WTC11 (cell line): ENCODE measurements at regions not wholly inside any gene's neighbourhood (a gene's known extent, or its start where the extent isn't known, plus 50 kb on each side); places are given as distances from the start of the nearest gene placed in this dataset.

Experiments
- ATAC-seq: fragments of 200-7000 bp; cut with Tn5 transposase; 2 replicates; pipeline ENCODE4 v1.10.0; 2021; ENCODE audit warnings: mild to moderate bottlenecking, moderate library complexity
- CTCF ChIA-PET: fragments of 300-600 bp; sonication (Branson Sonifier 250); formaldehyde crosslinking; loops from one replicate; lab custom pipeline; 2021; ENCODE audit warnings: antibody characterized with exemption; lab: Charles Lee
- POLR2A ChIA-PET: fragments of 350-600 bp; sonication (Branson Sonifier 250); formaldehyde crosslinking; loops from one replicate; lab custom pipeline; 2021; ENCODE audit warnings: antibody characterized with exemption; lab: Charles Lee
- DNase-seq: peaks from one replicate; pipeline ENCODE4 v3.0.0; 2021; ENCODE audit warnings: low spot score
- H3K27ac Mint-ChIP-seq: 2 replicates; pipeline ENCODE4 v1.8.0; 2021; ENCODE audit warnings: mixed read lengths
- H3K27me3 Mint-ChIP-seq: 2 replicates; pipeline ENCODE4 v1.8.0; 2021; ENCODE audit warnings: low read depth, mild to moderate bottlenecking, moderate library complexity, mixed read lengths
- H3K36me3 Mint-ChIP-seq: 2 replicates; pipeline ENCODE4 v1.8.0; 2021; ENCODE audit warnings: mixed read lengths
- H3K4me1 Mint-ChIP-seq: 2 replicates; pipeline ENCODE4 v1.8.0; 2022; ENCODE audit warnings: mixed read lengths
- H3K4me3 Mint-ChIP-seq: 2 replicates; pipeline ENCODE4 v1.8.0; 2021; ENCODE audit warnings: mild to moderate bottlenecking, moderate library complexity, mixed read lengths
- H3K9me3 Mint-ChIP-seq: 2 replicates; pipeline ENCODE4 v1.8.0; 2021; ENCODE audit warnings: mixed read lengths
- ATF1 ChIP-seq: sonication (generic); formaldehyde crosslinking; IDR thresholded peaks from 2 replicates; pipeline ENCODE4 v1.8.1; 2023; ENCODE audit warnings: mild to moderate bottlenecking, moderate library complexity, missing genetic modification reagents
- CREB1 ChIP-seq: sonication (generic); formaldehyde crosslinking; IDR thresholded peaks from 2 replicates; pipeline ENCODE4 v1.8.0; 2023; ENCODE audit warnings: mild to moderate bottlenecking, missing genetic modification reagents
- FOXK1 ChIP-seq: sonication (generic); formaldehyde crosslinking; IDR thresholded peaks from 2 replicates; pipeline ENCODE4 v1.8.0; 2022; ENCODE audit warnings: mild to moderate bottlenecking, moderate library complexity, missing genetic modification reagents
- GABPB1 ChIP-seq: sonication (generic); formaldehyde crosslinking; IDR thresholded peaks from 2 replicates; pipeline ENCODE4 v1.8.1; 2023; ENCODE audit warnings: mild to moderate bottlenecking, missing genetic modification reagents
- MAX ChIP-seq: sonication (generic); formaldehyde crosslinking; IDR thresholded peaks from 2 replicates; pipeline ENCODE4 v1.8.0; 2022; ENCODE audit warnings: mild to moderate bottlenecking, missing genetic modification reagents
- MLX ChIP-seq: sonication (generic); formaldehyde crosslinking; IDR thresholded peaks from 2 replicates; pipeline ENCODE4 v1.8.1; 2023; ENCODE audit warnings: mild to moderate bottlenecking, missing genetic modification reagents, moderate library complexity
- NR1H2 ChIP-seq: sonication (generic); formaldehyde crosslinking; IDR thresholded peaks from 2 replicates; pipeline ENCODE4 v1.9.0; 2021; ENCODE audit warnings: mild to moderate bottlenecking, moderate library complexity, missing genetic modification reagents
- PRRX2 ChIP-seq: fragments of 250-450 bp; sonication (Bioruptor Pico); IDR thresholded peaks from 2 replicates; pipeline ENCODE4 v1.8.0; 2021; ENCODE audit warnings: mild to moderate bottlenecking
- SMAD4 ChIP-seq: sonication (generic); formaldehyde crosslinking; IDR thresholded peaks from 2 replicates; pipeline ENCODE4 v1.8.0; 2022; ENCODE audit warnings: mild to moderate bottlenecking, missing genetic modification reagents
- SOX15 ChIP-seq: fragments of 250-450 bp; sonication (Bioruptor Pico); IDR thresholded peaks from 2 replicates; pipeline ENCODE4 v1.9.0; 2021; ENCODE audit warnings: mild to moderate bottlenecking
- SP1 ChIP-seq: sonication (generic); formaldehyde crosslinking; conservative IDR thresholded peaks from 2 replicates; pipeline ENCODE4 v1.8.1; 2022; ENCODE audit warnings: missing genetic modification reagents
- TCF7 ChIP-seq: sonication (generic); formaldehyde crosslinking; IDR thresholded peaks from 2 replicates; pipeline ENCODE4 v1.8.0; 2022; ENCODE audit warnings: mild to moderate bottlenecking, low read depth, missing genetic modification reagents, moderate library complexity
- TEAD4 ChIP-seq: sonication (generic); formaldehyde crosslinking; IDR thresholded peaks from 2 replicates; pipeline ENCODE4 v1.8.0; 2022; ENCODE audit warnings: mild to moderate bottlenecking, missing genetic modification reagents
- TP53 ChIP-seq: sonication (generic); formaldehyde crosslinking; IDR thresholded peaks from 2 replicates; pipeline ENCODE4 v1.8.1; 2023; ENCODE audit warnings: mild to moderate bottlenecking, missing genetic modification reagents
- ZNF317 ChIP-seq: sonication (generic); formaldehyde crosslinking; IDR thresholded peaks from 2 replicates; pipeline ENCODE4 v1.8.1; 2023; ENCODE audit warnings: low read depth, mild to moderate bottlenecking, moderate library complexity, missing genetic modification reagents, borderline replicate concordance
- TF ChIP-seq, protein P1 (sequence below): fragments of 250-450 bp; sonication (Bioruptor Pico); IDR thresholded peaks from 2 replicates; pipeline ENCODE4 v1.9.0; 2021; ENCODE audit warnings: mild to moderate bottlenecking
- TF ChIP-seq, protein P2 (sequence below): sonication (generic); formaldehyde crosslinking; IDR thresholded peaks from 2 replicates; pipeline ENCODE4 v1.8.1; 2022; ENCODE audit warnings: missing genetic modification reagents, borderline replicate concordance
- TF ChIP-seq, protein P3 (sequence below): sonication (generic); formaldehyde crosslinking; IDR thresholded peaks from 2 replicates; pipeline ENCODE4 v1.8.0; 2022; ENCODE audit warnings: mild to moderate bottlenecking, missing genetic modification reagents
- TF ChIP-seq, protein P4 (sequence below): sonication (generic); formaldehyde crosslinking; IDR thresholded peaks from 2 replicates; pipeline ENCODE4 v1.8.0; 2022; ENCODE audit warnings: mild to moderate bottlenecking, missing genetic modification reagents
- TF ChIP-seq, protein P5 (sequence below): fragments of 250-450 bp; sonication (Bioruptor Pico); IDR thresholded peaks from 2 replicates; pipeline ENCODE4 v1.8.0; 2021; ENCODE audit warnings: mild to moderate bottlenecking

DNA sequence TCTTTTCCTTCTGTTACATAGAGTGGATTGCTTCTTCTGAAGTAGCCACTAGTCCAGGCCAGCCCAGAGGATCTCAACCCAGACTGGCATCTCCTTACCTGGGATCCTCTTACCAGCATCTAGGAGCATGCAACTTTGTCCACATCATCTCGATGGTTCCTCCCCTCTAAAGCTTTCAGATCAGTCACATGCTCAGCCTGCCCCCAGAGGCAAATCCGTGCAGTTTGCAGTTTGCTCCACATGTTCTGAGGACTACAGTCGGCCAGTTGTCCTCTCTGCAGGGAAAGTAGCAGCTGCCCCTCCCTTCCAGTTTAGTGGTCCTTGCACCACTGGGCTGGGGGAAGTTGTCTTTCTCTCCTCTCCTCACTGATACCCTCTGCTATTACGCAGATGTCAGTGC, 259.8 kb upstream of the APCDD1 start:
- ATAC-seq (peak; percentile 39), DNase-seq (no peak)
- Mint-ChIP-seq H3K27me3 (no peaks in the 10 kb centered on the region), H3K4me3 (no peak overlapping the region), H3K27ac (no peak overlapping the region), H3K4me1 (no peaks in the 10 kb centered on the region), H3K9me3 (no peaks in the 10 kb centered on the region; the same call in 1 of the 2 replicates), H3K36me3 (no peaks in the 10 kb centered on the region)
- TF ChIP-seq, protein P1, sequence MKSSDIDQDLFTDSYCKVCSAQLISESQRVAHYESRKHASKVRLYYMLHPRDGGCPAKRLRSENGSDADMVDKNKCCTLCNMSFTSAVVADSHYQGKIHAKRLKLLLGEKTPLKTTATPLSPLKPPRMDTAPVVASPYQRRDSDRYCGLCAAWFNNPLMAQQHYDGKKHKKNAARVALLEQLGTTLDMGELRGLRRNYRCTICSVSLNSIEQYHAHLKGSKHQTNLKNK, result no peak
- no peak for TF ChIP-seq TEAD4 (CRISPR knock-in tag)
- ChIA-PET POLR2A (no interaction called here), CTCF (interaction anchor here (2.1 kb wide), 1 partner anchor 162 kb away, joined by 6 read pairs; no protein-coding TSS in a partner anchor)

- TF ChIP-seq, protein P2, sequence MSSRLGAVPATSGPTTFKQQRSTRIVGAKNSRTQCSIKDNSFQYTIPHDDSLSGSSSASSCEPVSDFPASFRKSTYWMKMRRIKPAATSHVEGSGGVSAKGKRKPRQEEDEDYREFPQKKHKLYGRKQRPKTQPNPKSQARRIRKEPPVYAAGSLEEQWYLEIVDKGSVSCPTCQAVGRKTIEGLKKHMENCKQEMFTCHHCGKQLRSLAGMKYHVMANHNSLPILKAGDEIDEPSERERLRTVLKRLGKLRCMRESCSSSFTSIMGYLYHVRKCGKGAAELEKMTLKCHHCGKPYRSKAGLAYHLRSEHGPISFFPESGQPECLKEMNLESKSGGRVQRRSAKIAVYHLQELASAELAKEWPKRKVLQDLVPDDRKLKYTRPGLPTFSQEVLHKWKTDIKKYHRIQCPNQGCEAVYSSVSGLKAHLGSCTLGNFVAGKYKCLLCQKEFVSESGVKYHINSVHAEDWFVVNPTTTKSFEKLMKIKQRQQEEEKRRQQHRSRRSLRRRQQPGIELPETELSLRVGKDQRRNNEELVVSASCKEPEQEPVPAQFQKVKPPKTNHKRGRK (CRISPR knock-in tag), result no peak
- no peak for TF ChIP-seq SMAD4 (CRISPR knock-in tag)
- no peak for TF ChIP-seq GABPB1 (CRISPR knock-in tag)
- TF ChIP-seq MAX (CRISPR knock-in tag), result no peak
- TF ChIP-seq TCF7, result no peak
- H3K36me3 Mint-ChIP-seq, result no peaks in the 10 kb centered on the region
- no peaks in the 10 kb centered on the region for H3K27me3 Mint-ChIP-seq
- H3K27ac Mint-ChIP-seq, result no peak overlapping the region
- POLR2A ChIA-PET, result no interaction called here
- CTCF ChIA-PET, result interaction anchor here (1.4 to 2.1 kb wide), 2 partner anchors 54 to 163 kb away, joined by 4 to 6 read pairs; no protein-coding TSS in a partner anchor
- no peak overlapping the region for H3K4me3 Mint-ChIP-seq
- no peaks in the 10 kb centered on the region for H3K4me1 Mint-ChIP-seq
- no peaks in the 10 kb centered on the region; the same call in 1 of the 2 replicates for H3K9me3 Mint-ChIP-seq
- ATAC-seq, result no peak
- DNase-seq, result no peak
Observed at GRCh38 chr18:10195529-10195928, 258.9 kb upstream of the APCDD1 start.

- Mint-ChIP-seq H3K4me1 (peaks cover 8% of the 10 kb centered on the region), H3K27me3 (no peaks in the 10 kb centered on the region), H3K36me3 (no peaks in the 10 kb centered on the region), H3K9me3 (no peaks in the 10 kb centered on the region), H3K27ac (no peak overlapping the region)
- ATAC-seq (no peak), DNase-seq (no peak)
- CTCF ChIA-PET, result no interaction called here
- TF ChIP-seq, protein P3, sequence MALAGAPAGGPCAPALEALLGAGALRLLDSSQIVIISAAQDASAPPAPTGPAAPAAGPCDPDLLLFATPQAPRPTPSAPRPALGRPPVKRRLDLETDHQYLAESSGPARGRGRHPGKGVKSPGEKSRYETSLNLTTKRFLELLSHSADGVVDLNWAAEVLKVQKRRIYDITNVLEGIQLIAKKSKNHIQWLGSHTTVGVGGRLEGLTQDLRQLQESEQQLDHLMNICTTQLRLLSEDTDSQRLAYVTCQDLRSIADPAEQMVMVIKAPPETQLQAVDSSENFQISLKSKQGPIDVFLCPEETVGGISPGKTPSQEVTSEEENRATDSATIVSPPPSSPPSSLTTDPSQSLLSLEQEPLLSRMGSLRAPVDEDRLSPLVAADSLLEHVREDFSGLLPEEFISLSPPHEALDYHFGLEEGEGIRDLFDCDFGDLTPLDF (CRISPR knock-in tag), result no peak
- no peak for TF ChIP-seq TP53 (CRISPR knock-in tag)
- no peak for TF ChIP-seq NR1H2
- no peak for TF ChIP-seq CREB1 (CRISPR knock-in tag)
- TF ChIP-seq, protein P2 (CRISPR knock-in tag), result no peak
- TF ChIP-seq, all 79 proteins: peak for 0
- no peak overlapping the region for H3K4me3 Mint-ChIP-seq
- POLR2A ChIA-PET, result no interaction called here
Observed at GRCh38 chr18:10197097-10197496, 257.3 kb upstream of the APCDD1 start.

DNA sequence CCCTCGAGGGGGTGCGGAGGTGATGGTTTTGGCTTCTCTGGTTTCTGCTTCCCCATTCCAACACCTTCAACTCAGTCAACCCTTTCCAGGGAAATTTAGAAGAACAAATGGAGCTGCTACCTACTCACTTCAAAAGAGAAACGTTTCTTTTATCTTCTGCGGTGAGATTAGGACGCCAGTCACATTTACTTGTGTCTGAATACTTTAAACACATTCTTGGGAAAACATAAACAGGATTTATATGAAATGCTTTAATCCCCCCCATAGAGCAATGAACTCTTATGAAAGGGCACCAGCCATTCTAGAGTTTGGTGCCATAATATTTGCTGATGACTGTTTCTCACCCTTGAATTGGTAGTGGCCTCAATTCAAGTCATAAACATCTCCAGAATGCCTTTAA, 253.2 kb upstream of the APCDD1 start:
- Mint-ChIP-seq H3K27me3 (no peaks in the 10 kb centered on the region), H3K27ac (no peak overlapping the region), H3K36me3 (no peaks in the 10 kb centered on the region), H3K4me1 (peaks cover 22% of the 10 kb centered on the region), H3K4me3 (no peak overlapping the region), H3K9me3 (no peaks in the 10 kb centered on the region)
- ChIA-PET POLR2A (no interaction called here), CTCF (no interaction called here)
- DNase-seq, result no peak
- ATAC-seq, result no peak
- TF ChIP-seq ZNF317 (CRISPR knock-in tag) (no peak), PRRX2 (CRISPR knock-in tag) (no peak), FOXK1 (CRISPR knock-in tag) (no peak), ATF1 (no peak), NR1H2 (no peak), SP1 (CRISPR knock-in tag) (no peak), SOX15 (CRISPR knock-in tag) (no peak), MLX (CRISPR knock-in tag) (no peak)
- TF ChIP-seq, protein P4, sequence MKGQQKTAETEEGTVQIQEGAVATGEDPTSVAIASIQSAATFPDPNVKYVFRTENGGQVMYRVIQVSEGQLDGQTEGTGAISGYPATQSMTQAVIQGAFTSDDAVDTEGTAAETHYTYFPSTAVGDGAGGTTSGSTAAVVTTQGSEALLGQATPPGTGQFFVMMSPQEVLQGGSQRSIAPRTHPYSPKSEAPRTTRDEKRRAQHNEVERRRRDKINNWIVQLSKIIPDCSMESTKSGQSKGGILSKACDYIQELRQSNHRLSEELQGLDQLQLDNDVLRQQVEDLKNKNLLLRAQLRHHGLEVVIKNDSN (CRISPR knock-in tag), result no peak
- TF ChIP-seq, protein P5, sequence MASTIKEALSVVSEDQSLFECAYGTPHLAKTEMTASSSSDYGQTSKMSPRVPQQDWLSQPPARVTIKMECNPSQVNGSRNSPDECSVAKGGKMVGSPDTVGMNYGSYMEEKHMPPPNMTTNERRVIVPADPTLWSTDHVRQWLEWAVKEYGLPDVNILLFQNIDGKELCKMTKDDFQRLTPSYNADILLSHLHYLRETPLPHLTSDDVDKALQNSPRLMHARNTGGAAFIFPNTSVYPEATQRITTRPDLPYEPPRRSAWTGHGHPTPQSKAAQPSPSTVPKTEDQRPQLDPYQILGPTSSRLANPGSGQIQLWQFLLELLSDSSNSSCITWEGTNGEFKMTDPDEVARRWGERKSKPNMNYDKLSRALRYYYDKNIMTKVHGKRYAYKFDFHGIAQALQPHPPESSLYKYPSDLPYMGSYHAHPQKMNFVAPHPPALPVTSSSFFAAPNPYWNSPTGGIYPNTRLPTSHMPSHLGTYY (CRISPR knock-in tag), result no peak
- TF ChIP-seq, protein P2 (CRISPR knock-in tag), result no peak
